Gastrocnemius medialis (tissue), 4 donors: ENCODE measurements at regions not wholly inside any gene's neighbourhood (a gene's known extent, or its start where the extent isn't known, plus 50 kb on each side); places are given as distances from the start of the nearest gene placed in this dataset.

Experiments used
- CTCF ChIP-seq, 5 experiments: fragments of 450-650 bp in 3 of 5; fragments of 200-600 bp in 2 of 5; sonication (generic) in 2 of 5; IDR thresholded peaks in 4 of 5; conservative IDR thresholded peaks in 1 of 5; 1 replicate in 4 of 5; 2 replicates in 1 of 5; pipeline ENCODE4 v1.5.1; 2016 to 2019; ENCODE audit warnings: antibody characterized with exemption in 5 of 5, mild to moderate bottlenecking in 3 of 5, moderate library complexity in 3 of 5
- POLR2A ChIP-seq, 2 donors: fragments of 450-650 bp; IDR thresholded peaks; one replicate each; pipeline ENCODE4 v1.6.1; 2017; ENCODE audit warnings: antibody characterized with exemption in 2 of 2, mild to moderate bottlenecking in 2 of 2, moderate library complexity in 2 of 2

- no peak for TF ChIP-seq POLR2A (IDR thresholded peaks at IDR 0.05)
- TF ChIP-seq CTCF (IDR thresholded peaks at IDR 0.05 in 4 of 5, conservative IDR thresholded peaks at IDR 0.05 in 1 of 5) = no peak
Measured at GRCh38 chr9:16337322-16338029, 533.0 kb downstream of the BNC2 start.
